Gastrocnemius medialis (tissue), 4 donors: ENCODE measurements at regions not wholly inside any gene's neighbourhood (a gene's known extent, or its start where the extent isn't known, plus 50 kb on each side); places are given as distances from the start of the nearest gene placed in this dataset.
A peak's percentile ranks its signal among the peaks of the same experiment; 100 is the strongest.

Source experiments
- ATAC-seq, 2 donors: fragments of 150-250 bp; one replicate each; pipeline ENCODE4 v1.9.1; 2016
- DNase-seq, 2 donors: peaks; one replicate each; pipeline ENCODE4 v3.0.0-alpha.2; 2019
- H3K27ac ChIP-seq, 4 donors: fragments of 200-600 bp; sonication (generic); 1 replicate in 1 of 4; 2 replicates in 3 of 4; pipeline ENCODE4 v1.5.1; 2016 to 2018; ENCODE audit warnings: mild to moderate bottlenecking in 2 of 4, moderate library complexity in 1 of 4
- H3K27me3 ChIP-seq, 3 donors: fragments of 200-600 bp; sonication (generic) in 2 of 3; 1 replicate in 1 of 3; 2 replicates in 2 of 3; pipeline versions ENCODE4 v1.5.1 to v1.6.0; 2016 to 2019; ENCODE audit warnings: mild to moderate bottlenecking in 1 of 3, moderate library complexity in 1 of 3
- H3K36me3 ChIP-seq, 2 donors: fragments of 200-600 bp; sonication (generic) in 1 of 2; one replicate each; pipeline ENCODE4 v1.5.1; 2017 to 2018
- H3K4me1 ChIP-seq, 2 donors: fragments of 200-600 bp; sonication (generic) in 1 of 2; one replicate each; pipeline ENCODE4 v1.5.1; 2016 to 2017; ENCODE audit warnings: mild to moderate bottlenecking in 2 of 2
- H3K4me3 ChIP-seq, 4 donors: fragments of 200-600 bp; sonication (generic) in 3 of 4; 1 replicate in 1 of 4; 2 replicates in 3 of 4; pipeline ENCODE4 v1.5.1; 2016 to 2019; ENCODE audit warnings: mild to moderate bottlenecking in 2 of 4
- H3K9me3 ChIP-seq, 3 donors: fragments of 200-600 bp; sonication (generic) in 2 of 3; 1 replicate in 1 of 3; 2 replicates in 2 of 3; pipeline ENCODE4 v1.5.1; 2016 to 2019
- POLR2A ChIP-seq, 2 donors: fragments of 450-650 bp; IDR thresholded peaks; one replicate each; pipeline ENCODE4 v1.6.1; 2017; ENCODE audit warnings: antibody characterized with exemption in 2 of 2, mild to moderate bottlenecking in 2 of 2, moderate library complexity in 2 of 2
- in situ Hi-C, 4 donors: fragments of 200-750 bp; cut with MboI; loops; one replicate each; pipeline versions ENCODE4 v1.15.0 to v1.8.0; 2017; ENCODE audit warnings: low sequenced_read_pairs in 4 of 4
- intact Hi-C: fragments of 100-400 bp; cut with DNase I; formaldehyde crosslinking; loops from one replicate; pipeline ENCODE4 v1.15.1; 2023; ENCODE audit warnings: low total_unique reads
- TF ChIP-seq, protein P1 (sequence below), 5 experiments: fragments of 450-650 bp in 3 of 5; fragments of 200-600 bp in 2 of 5; sonication (generic) in 2 of 5; IDR thresholded peaks in 4 of 5; conservative IDR thresholded peaks in 1 of 5; 1 replicate in 4 of 5; 2 replicates in 1 of 5; pipeline ENCODE4 v1.5.1; 2016 to 2019; ENCODE audit warnings: antibody characterized with exemption in 5 of 5, mild to moderate bottlenecking in 3 of 5, moderate library complexity in 3 of 5

DNA sequence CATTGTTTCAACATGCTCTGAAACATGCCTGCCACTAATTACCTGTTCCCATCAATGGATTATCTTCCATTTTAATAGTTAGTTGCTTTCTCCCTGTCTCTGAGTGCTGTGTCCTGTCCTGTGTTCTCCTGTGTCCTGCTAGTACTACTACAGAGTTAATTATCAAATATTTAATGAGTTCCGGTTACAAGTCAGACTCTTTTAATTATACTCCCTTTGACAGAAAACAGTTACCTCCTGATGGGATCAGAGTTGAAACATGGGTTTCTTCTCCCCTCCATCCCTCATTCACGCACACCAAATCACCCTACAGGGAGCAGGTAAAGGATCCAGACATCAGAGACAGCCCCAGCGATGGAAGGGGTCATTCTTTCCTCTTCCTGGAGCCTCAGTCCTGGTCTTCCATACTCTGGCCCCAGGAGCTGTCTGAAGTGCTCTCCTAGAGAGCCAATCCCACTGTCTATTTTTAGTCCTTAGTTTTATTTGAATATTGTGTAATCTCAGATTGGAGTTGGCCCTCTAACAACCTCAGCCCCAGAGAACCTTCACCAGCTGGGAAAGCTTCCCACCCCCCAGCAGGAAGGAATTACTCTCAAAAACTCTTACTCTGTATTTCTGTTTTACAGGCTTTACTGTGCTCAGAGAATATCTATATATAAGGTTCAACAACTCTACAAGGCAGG, 137.0 kb upstream of the C2CD4B start:
- ATAC-seq, result no peak
- no peaks in the 10 kb centered on the region for H3K9me3 ChIP-seq
- TF ChIP-seq POLR2A (IDR thresholded peaks at IDR 0.05), result no peak
- TF ChIP-seq, protein P1, sequence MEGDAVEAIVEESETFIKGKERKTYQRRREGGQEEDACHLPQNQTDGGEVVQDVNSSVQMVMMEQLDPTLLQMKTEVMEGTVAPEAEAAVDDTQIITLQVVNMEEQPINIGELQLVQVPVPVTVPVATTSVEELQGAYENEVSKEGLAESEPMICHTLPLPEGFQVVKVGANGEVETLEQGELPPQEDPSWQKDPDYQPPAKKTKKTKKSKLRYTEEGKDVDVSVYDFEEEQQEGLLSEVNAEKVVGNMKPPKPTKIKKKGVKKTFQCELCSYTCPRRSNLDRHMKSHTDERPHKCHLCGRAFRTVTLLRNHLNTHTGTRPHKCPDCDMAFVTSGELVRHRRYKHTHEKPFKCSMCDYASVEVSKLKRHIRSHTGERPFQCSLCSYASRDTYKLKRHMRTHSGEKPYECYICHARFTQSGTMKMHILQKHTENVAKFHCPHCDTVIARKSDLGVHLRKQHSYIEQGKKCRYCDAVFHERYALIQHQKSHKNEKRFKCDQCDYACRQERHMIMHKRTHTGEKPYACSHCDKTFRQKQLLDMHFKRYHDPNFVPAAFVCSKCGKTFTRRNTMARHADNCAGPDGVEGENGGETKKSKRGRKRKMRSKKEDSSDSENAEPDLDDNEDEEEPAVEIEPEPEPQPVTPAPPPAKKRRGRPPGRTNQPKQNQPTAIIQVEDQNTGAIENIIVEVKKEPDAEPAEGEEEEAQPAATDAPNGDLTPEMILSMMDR (IDR thresholded peaks at IDR 0.05 in 4 of 5, conservative IDR thresholded peaks at IDR 0.05 in 1 of 5), result no peak
- H3K4me3 ChIP-seq, result no peak overlapping the region
- peaks cover 0 to 10% of the 10 kb centered on the region in 2 donors for H3K4me1 ChIP-seq
- intact Hi-C loops, result no loop called here
- in situ Hi-C loops, result loop anchor here in 1 of 4 donors (25.0 kb wide), 1 partner anchor 440 kb away; no protein-coding TSS in a partner anchor
- H3K36me3 ChIP-seq, result no peaks in the 10 kb centered on the region
- DNase-seq, result no peak
- no peak overlapping the region for H3K27ac ChIP-seq
- H3K27me3 ChIP-seq, result no peaks in the 10 kb centered on the region

DNA sequence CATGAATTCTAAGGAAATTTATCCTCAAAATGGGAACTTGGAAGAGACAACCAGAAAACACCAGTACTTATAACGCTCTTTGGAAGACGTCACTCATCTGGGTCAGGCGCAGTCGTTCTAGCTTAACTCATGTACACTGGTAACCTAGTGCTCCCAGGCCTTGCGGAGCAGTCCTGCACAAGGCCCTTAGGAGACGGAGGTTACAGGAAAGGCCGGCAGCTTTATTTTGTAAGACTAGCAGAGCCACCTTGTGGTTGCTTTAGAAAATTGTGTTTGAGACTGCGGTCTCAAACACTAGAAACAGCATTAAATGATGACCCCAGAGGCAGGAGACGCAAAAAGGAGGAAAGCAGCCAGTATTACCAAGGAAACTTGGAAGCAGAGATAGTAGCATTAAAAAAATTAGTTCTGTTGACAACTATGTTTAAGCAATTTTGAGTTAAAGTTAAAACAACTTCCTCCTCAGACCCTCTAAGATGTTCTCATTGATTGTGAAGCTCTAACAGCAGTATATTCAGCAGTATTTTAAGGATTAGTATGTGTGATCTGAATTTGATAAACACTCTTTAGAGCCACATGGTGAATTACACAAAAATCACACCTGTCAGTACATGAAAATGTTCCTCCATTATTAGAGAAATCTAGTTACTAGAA, 141.9 kb upstream of the C2CD4B start:
- ATAC-seq (peak; percentile 87 to 88), DNase-seq (peak; percentile 37 to 42)
- in situ Hi-C loops (loop anchor here in 1 of 4 donors (25.0 kb wide), 1 partner anchor 445 kb away; no protein-coding TSS in a partner anchor), intact Hi-C loops (loop anchor here (5.0 kb wide), 2 partner anchors 240 to 435 kb away; partner anchors contain the start of gene C2CD4A)
- H3K9me3 ChIP-seq, result no peaks in the 10 kb centered on the region
- TF ChIP-seq POLR2A (IDR thresholded peaks at IDR 0.05), result no peak
- TF ChIP-seq, protein P1 (IDR thresholded peaks at IDR 0.05 in 4 of 5, conservative IDR thresholded peaks at IDR 0.05 in 1 of 5), result peak; percentile 43 to 65 (median 54)
- H3K36me3 ChIP-seq, result no peaks in the 10 kb centered on the region
- H3K27me3 ChIP-seq, result no peaks in the 10 kb centered on the region
- H3K4me1 ChIP-seq, result peaks cover 0 to 8% of the 10 kb centered on the region in 2 donors
- H3K27ac ChIP-seq, result no peak overlapping the region
- H3K4me3 ChIP-seq, result no peak overlapping the region

DNA sequence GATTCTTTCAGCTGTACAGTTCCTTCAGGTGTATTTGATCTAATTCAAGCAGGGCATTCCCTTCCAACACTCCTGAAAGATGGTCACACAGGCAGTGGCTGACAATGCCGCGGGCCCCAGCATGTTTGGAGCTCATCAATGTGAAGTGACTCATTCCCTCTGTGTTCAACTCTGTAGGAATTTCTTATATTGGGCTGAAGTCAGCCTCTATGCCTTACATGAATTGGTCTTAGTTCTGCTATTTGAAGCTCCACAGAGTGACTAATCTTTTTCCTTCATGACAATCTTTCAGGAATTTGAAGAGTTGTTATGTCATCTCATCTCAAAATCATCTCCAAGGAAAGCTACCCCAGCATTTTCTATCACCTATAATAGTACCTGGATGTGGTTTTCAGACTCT, 142.5 kb upstream of the C2CD4B start:
- Histone ChIP-seq H3K9me3 (no peaks in the 10 kb centered on the region), H3K4me1 (peaks cover 0 to 5% of the 10 kb centered on the region in 2 donors), H3K27ac (no peak overlapping the region), H3K27me3 (peaks cover 0 to 3% (median 0%) of the 10 kb centered on the region in 3 donors), H3K36me3 (no peaks in the 10 kb centered on the region), H3K4me3 (no peak overlapping the region)
- TF ChIP-seq, protein P1 (IDR thresholded peaks at IDR 0.05 in 4 of 5, conservative IDR thresholded peaks at IDR 0.05 in 1 of 5), result no peak
- TF ChIP-seq POLR2A (IDR thresholded peaks at IDR 0.05), result no peak
- in situ Hi-C loops, result loop anchor here in 1 of 4 donors (25.0 kb wide), 1 partner anchor 445 kb away; no protein-coding TSS in a partner anchor
- intact Hi-C loops, result loop anchor here (5.0 kb wide), 2 partner anchors 240 to 435 kb away; partner anchors contain the start of gene C2CD4A
- DNase-seq, result no peak
- no peak for ATAC-seq

DNA sequence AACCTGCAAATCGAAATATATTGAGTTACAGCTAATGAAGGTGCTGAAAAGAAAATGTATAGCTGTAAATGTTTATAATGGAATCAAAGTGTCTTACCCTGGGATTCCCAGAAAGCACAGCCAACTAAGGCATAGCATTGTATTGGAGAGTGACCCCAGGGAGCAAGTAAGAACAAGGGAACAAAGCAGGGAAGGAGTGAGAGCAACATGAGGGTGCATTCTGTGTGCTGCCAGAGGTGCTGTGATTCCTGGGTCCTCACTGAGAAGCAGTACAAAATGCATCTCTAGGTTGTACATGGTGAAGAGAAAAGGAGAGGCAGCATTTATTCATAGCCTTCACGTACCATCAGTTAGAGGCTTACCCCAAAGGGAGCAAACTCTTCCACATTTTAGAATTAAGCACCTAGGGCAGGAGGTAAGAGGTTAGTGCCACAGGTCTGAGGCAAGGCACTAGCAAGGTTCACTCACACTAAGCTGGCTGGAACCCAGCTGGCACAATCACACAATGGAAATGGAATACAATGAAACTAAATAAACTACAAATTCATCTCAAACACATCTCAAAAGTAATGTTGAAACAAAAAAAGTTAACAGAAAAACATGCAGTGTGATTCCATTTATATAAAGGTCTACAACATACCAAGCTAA, 151.5 kb upstream of the C2CD4B start:
- Histone ChIP-seq H3K9me3 (no peaks in the 10 kb centered on the region), H3K36me3 (no peaks in the 10 kb centered on the region), H3K27me3 (peaks cover 0 to 3% (median 0%) of the 10 kb centered on the region in 3 donors), H3K27ac (no peak overlapping the region), H3K4me1 (no peaks in the 10 kb centered on the region), H3K4me3 (no peak overlapping the region)
- TF ChIP-seq, protein P1 (IDR thresholded peaks at IDR 0.05 in 4 of 5, conservative IDR thresholded peaks at IDR 0.05 in 1 of 5), result no peak
- no peak for TF ChIP-seq POLR2A (IDR thresholded peaks at IDR 0.05)
- intact Hi-C loops (no loop called here), in situ Hi-C loops (loop anchor here in 1 of 4 donors (25.0 kb wide), 1 partner anchor 454 kb away; no protein-coding TSS in a partner anchor)
- DNase-seq (no peak), ATAC-seq (no peak)
